ENCODE measurements at regions not wholly inside any gene's neighbourhood (a gene's known extent, or its start where the extent isn't known, plus 50 kb on each side); places are given as distances from the start of the nearest gene placed in this dataset.

- BruUV-seq (replicated peaks): no TSS peak
- Histone ChIP-seq H3K79me2 (ENCODE audit: control insufficient read depth, insufficient read depth, low read length) (no peaks in the 10 kb centered on the region), H3K9me3 (replicated peaks; ENCODE audit: control insufficient read depth, insufficient read depth, low read length) (no peaks in the 10 kb centered on the region), H4K20me1 (ENCODE audit: control insufficient read depth, insufficient read depth) (no peaks in the 10 kb centered on the region), H3K27me3 (replicated peaks in 1 of 2; ENCODE audit: control insufficient read depth in 2 of 2, insufficient read depth in 2 of 2, low read length in 1 of 2) (no peaks in the 10 kb centered on the region), H3K4me3 (no peak overlapping the region), H3K36me3 (ENCODE audit: control insufficient read depth in 2 of 2, insufficient read depth in 2 of 2, low read length in 1 of 2) (no peaks in the 10 kb centered on the region), H3K4me1 (ENCODE audit: control insufficient read depth, insufficient read depth, low read length) (no peaks in the 10 kb centered on the region), H3K9ac (ENCODE audit: control insufficient read depth, insufficient read depth, low read length) (no peak overlapping the region), H3K4me2 (ENCODE audit: control insufficient read depth, insufficient read depth) (no peak overlapping the region), H3K27ac (ENCODE audit: control insufficient read depth, insufficient read depth) (no peak overlapping the region), H2AFZ (ENCODE audit: control insufficient read depth, low read depth, low read length) (no peak overlapping the region)
- in situ Hi-C loops (cut with MboI) (no loop called here), intact Hi-C loops (cut with micrococcal nuclease; ENCODE audit: unreplicated experiment) (no loop called here)
- TF ChIP-seq E4F1 (IDR thresholded peaks at IDR 0.05; ENCODE audit: borderline replicate concordance, partially characterized antibody) (no peak), TCF7 (IDR thresholded peaks at IDR 0.05; ENCODE audit: borderline replicate concordance) (no peak), ELK1 (IDR thresholded peaks at IDR 0.05; ENCODE audit: low read depth, low read length) (no peak), RUNX3 (IDR thresholded peaks at IDR 0.05; ENCODE audit: low read length) (no peak), BCL11A (IDR thresholded peaks at IDR 0.05; ENCODE audit: low read depth, low read length) (no peak), NBN (IDR thresholded peaks at IDR 0.05) (no peak), FOXK2 (IDR thresholded peaks at IDR 0.05) (no peak), NFYA (IDR thresholded peaks at IDR 0.05; ENCODE audit: borderline replicate concordance, low read depth, low read length) (no peak), CTCF (IDR thresholded peaks at IDR 0.05 in 2 of 3, conservative IDR thresholded peaks at IDR 0.05 in 1 of 3; ENCODE audit: control insufficient read depth in 2 of 3, extremely low read depth in 1 of 3, insufficient read depth in 1 of 3, low read depth in 3 of 3, low read length in 3 of 3) (no peak), SREBF2 (IDR thresholded peaks at IDR 0.05; ENCODE audit: low read length) (no peak), GATAD2B (conservative IDR thresholded peaks at IDR 0.05; ENCODE audit: low read depth) (no peak)
- SMC1A ChIA-PET (ENCODE audit: uncharacterized antibody, unreplicated experiment): no interaction called here
- POLR2A ChIA-PET: no interaction called here
- ATAC-seq (no peak), DNase-seq (ENCODE audit: low read depth, low spot score) (no peak), FAIRE-seq (no peak)
- 3% methylated on average over 2 of the region's 2 CpGs for WGBS (ENCODE audit: insufficient coverage, insufficient replicate concordance, low lambda C conversion rate, missing lambda C conversion rate)
- RAD21 ChIA-PET (ENCODE audit: unreplicated experiment): no interaction called here
- CTCF ChIA-PET: no interaction called here
Observed at GRCh38 chr10:28797904-28798371, 120.6 kb downstream of the BAMBI start.

All from GM12878 (cell line).